ENCODE measurements at regions not wholly inside any gene's neighbourhood (a gene's known extent, or its start where the extent isn't known, plus 50 kb on each side); places are given as distances from the start of the nearest gene placed in this dataset.

- no peaks in the 10 kb centered on the region for H3K9me3 ChIP-seq (ENCODE audit: low read depth, low read length)
- DNase-seq (ENCODE audit: low read depth, low spot score) = peak; percentile 44
- H3K36me3 ChIP-seq (ENCODE audit: insufficient read depth, low read length) = no peaks in the 10 kb centered on the region
- H3K27ac ChIP-seq = no peak overlapping the region
- no peak overlapping the region for H3K4me3 ChIP-seq
- TF ChIP-seq EZH2 (IDR thresholded peaks at IDR 0.05) = no peak
- no peak for TF ChIP-seq FOXP2 (optimal IDR thresholded peaks at IDR 0.05; ENCODE audit: control extremely low read depth, extremely low read length, insufficient read depth)
- TF ChIP-seq POLR2AphosphoS5 (IDR thresholded peaks at IDR 0.05; ENCODE audit: borderline replicate concordance, low read depth, low read length) = no peak
- H3K9ac ChIP-seq (ENCODE audit: insufficient read length) = no peak overlapping the region
Measured at GRCh38 chr14:81625343-81625742, 91.7 kb upstream of the SEL1L start.

- no peak overlapping the region for H3K9ac ChIP-seq (ENCODE audit: insufficient read length)
- TF ChIP-seq EZH2 (IDR thresholded peaks at IDR 0.05) (no peak), FOXP2 (optimal IDR thresholded peaks at IDR 0.05; ENCODE audit: control extremely low read depth, extremely low read length, insufficient read depth) (no peak), POLR2AphosphoS5 (IDR thresholded peaks at IDR 0.05; ENCODE audit: borderline replicate concordance, low read depth, low read length) (no peak)
- no peak overlapping the region for H3K4me3 ChIP-seq
- H3K9me3 ChIP-seq (ENCODE audit: low read depth, low read length) = no peaks in the 10 kb centered on the region
- no peak for DNase-seq (ENCODE audit: low read depth, low spot score)
- no peak overlapping the region for H3K27ac ChIP-seq
- no peaks in the 10 kb centered on the region for H3K36me3 ChIP-seq (ENCODE audit: insufficient read depth, low read length)
Measured at GRCh38 chr14:81632157-81632556, 98.5 kb upstream of the SEL1L start.

DNA sequence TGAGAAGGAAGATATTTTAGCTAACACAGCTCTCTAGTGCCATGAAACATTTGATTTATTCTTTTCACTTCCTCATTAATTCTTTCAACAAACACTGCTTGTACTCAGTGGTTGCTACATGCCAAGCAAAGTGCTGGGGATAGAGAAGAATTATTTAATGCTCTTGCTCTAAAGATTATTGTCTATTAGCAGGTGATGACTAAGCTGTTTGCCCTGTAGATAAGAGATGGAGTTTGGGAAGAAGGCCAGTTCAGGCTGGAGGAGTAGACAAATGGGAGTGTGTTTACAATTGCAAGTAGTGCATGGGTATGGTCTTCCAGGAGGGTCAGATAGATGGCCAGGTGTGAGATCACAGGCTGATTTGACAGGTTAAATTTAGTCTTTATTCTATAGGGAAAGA is 99.8 kb upstream of the SEL1L start:
- no peak for TF ChIP-seq POLR2AphosphoS5 (IDR thresholded peaks at IDR 0.05; ENCODE audit: borderline replicate concordance, low read depth, low read length)
- no peak for TF ChIP-seq EZH2 (IDR thresholded peaks at IDR 0.05)
- no peak for TF ChIP-seq FOXP2 (optimal IDR thresholded peaks at IDR 0.05; ENCODE audit: control extremely low read depth, extremely low read length, insufficient read depth)
- no peaks in the 10 kb centered on the region for H3K9me3 ChIP-seq (ENCODE audit: low read depth, low read length)
- no peak overlapping the region for H3K4me3 ChIP-seq
- no peaks in the 10 kb centered on the region for H3K36me3 ChIP-seq (ENCODE audit: insufficient read depth, low read length)
- no peak for DNase-seq (ENCODE audit: low read depth, low spot score)
- H3K27ac ChIP-seq = no peak overlapping the region
- H3K9ac ChIP-seq (ENCODE audit: insufficient read length) = no peak overlapping the region

DNA sequence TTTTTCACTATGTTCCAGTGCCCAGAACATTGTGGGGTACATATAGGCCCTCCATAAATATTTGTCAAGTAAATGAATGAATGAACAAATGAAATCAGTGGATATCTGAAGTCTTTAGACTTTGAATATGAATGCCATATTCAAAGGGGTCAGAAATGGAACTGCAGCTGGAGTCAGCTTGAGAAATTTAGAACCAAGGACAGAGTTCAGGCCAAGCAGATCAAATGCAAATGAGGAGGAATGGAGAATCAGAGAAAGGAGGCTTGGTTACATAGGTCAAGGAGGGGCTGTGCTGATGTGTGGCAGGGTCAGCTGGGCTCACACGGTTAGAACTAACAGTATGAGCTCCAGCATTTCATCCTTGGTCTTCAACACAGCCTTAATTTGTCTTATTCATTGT is 104.0 kb upstream of the SEL1L start:
- Histone ChIP-seq H3K9ac (ENCODE audit: insufficient read length) (no peak overlapping the region), H3K4me3 (no peak overlapping the region), H3K9me3 (ENCODE audit: low read depth, low read length) (no peaks in the 10 kb centered on the region), H3K36me3 (ENCODE audit: insufficient read depth, low read length) (no peaks in the 10 kb centered on the region), H3K27ac (no peak overlapping the region)
- DNase-seq (ENCODE audit: low read depth, low spot score) = no peak
- TF ChIP-seq POLR2AphosphoS5 (IDR thresholded peaks at IDR 0.05; ENCODE audit: borderline replicate concordance, low read depth, low read length) (no peak), EZH2 (IDR thresholded peaks at IDR 0.05) (no peak), FOXP2 (optimal IDR thresholded peaks at IDR 0.05; ENCODE audit: control extremely low read depth, extremely low read length, insufficient read depth) (no peak)

GRCh38 chr14:81638656-81639280 is 105.1 kb upstream of the SEL1L start:
- DNase-seq (ENCODE audit: low read depth, low spot score) = no peak
- TF ChIP-seq FOXP2 (optimal IDR thresholded peaks at IDR 0.05; ENCODE audit: control extremely low read depth, extremely low read length, insufficient read depth) = no peak
- no peak for TF ChIP-seq POLR2AphosphoS5 (IDR thresholded peaks at IDR 0.05; ENCODE audit: borderline replicate concordance, low read depth, low read length)
- no peak for TF ChIP-seq EZH2 (IDR thresholded peaks at IDR 0.05)

GRCh38 chr14:81653626-81654025 is 120.0 kb upstream of the SEL1L start:
- H3K27ac ChIP-seq = no peak overlapping the region
- H3K4me3 ChIP-seq = no peak overlapping the region
- TF ChIP-seq EZH2 (IDR thresholded peaks at IDR 0.05) = no peak
- TF ChIP-seq FOXP2 (optimal IDR thresholded peaks at IDR 0.05; ENCODE audit: control extremely low read depth, extremely low read length, insufficient read depth) = no peak
- no peak for TF ChIP-seq POLR2AphosphoS5 (IDR thresholded peaks at IDR 0.05; ENCODE audit: borderline replicate concordance, low read depth, low read length)
- no peak overlapping the region for H3K9ac ChIP-seq (ENCODE audit: insufficient read length)
- no peaks in the 10 kb centered on the region for H3K36me3 ChIP-seq (ENCODE audit: insufficient read depth, low read length)
- H3K9me3 ChIP-seq (ENCODE audit: low read depth, low read length) = no peaks in the 10 kb centered on the region
- no peak for DNase-seq (ENCODE audit: low read depth, low spot score)

More at GRCh38 chr14:81638656-81639280, 105.1 kb upstream of the SEL1L start:
- Histone ChIP-seq H3K27ac (no peak overlapping the region), H3K9ac (ENCODE audit: insufficient read length) (no peak overlapping the region), H3K9me3 (ENCODE audit: low read depth, low read length) (no peaks in the 10 kb centered on the region), H3K4me3 (no peak overlapping the region), H3K36me3 (ENCODE audit: insufficient read depth, low read length) (no peaks in the 10 kb centered on the region)

- DNase-seq (ENCODE audit: low read depth, low spot score) = no peak
- no peak for TF ChIP-seq EZH2 (IDR thresholded peaks at IDR 0.05)
- TF ChIP-seq POLR2AphosphoS5 (IDR thresholded peaks at IDR 0.05; ENCODE audit: borderline replicate concordance, low read depth, low read length) = no peak
- TF ChIP-seq FOXP2 (optimal IDR thresholded peaks at IDR 0.05; ENCODE audit: control extremely low read depth, extremely low read length, insufficient read depth) = no peak
- Histone ChIP-seq H3K27ac (no peak overlapping the region), H3K36me3 (ENCODE audit: insufficient read depth, low read length) (no peaks in the 10 kb centered on the region), H3K4me3 (no peak overlapping the region), H3K9me3 (ENCODE audit: low read depth, low read length) (no peaks in the 10 kb centered on the region), H3K9ac (ENCODE audit: insufficient read length) (no peak overlapping the region)
Measured at GRCh38 chr14:81655423-81656314, 122.0 kb upstream of the SEL1L start.

- DNase-seq (ENCODE audit: low read depth, low spot score) = no peak
- no peak overlapping the region for H3K9ac ChIP-seq (ENCODE audit: insufficient read length)
- TF ChIP-seq FOXP2 (optimal IDR thresholded peaks at IDR 0.05; ENCODE audit: control extremely low read depth, extremely low read length, insufficient read depth) (no peak), EZH2 (IDR thresholded peaks at IDR 0.05) (no peak), POLR2AphosphoS5 (IDR thresholded peaks at IDR 0.05; ENCODE audit: borderline replicate concordance, low read depth, low read length) (no peak)
- no peaks in the 10 kb centered on the region for H3K36me3 ChIP-seq (ENCODE audit: insufficient read depth, low read length)
- no peak overlapping the region for H3K27ac ChIP-seq
- H3K9me3 ChIP-seq (ENCODE audit: low read depth, low read length) = no peaks in the 10 kb centered on the region
- H3K4me3 ChIP-seq = no peak overlapping the region
Measured at GRCh38 chr14:81656811-81657210, 123.2 kb upstream of the SEL1L start.
